ENCODE measurements at regions not wholly inside any gene's neighbourhood (a gene's known extent, or its start where the extent isn't known, plus 50 kb on each side); places are given as distances from the start of the nearest gene placed in this dataset.

GRCh38 chr9:14383773-14384172 lies 69.8 kb upstream of the NFIB start:
- no peak for TF ChIP-seq CTCF (IDR thresholded peaks at IDR 0.05)
- no peak for TF ChIP-seq POLR2A (IDR thresholded peaks at IDR 0.05)
- TF ChIP-seq POLR2AphosphoS5 (IDR thresholded peaks at IDR 0.05) = no peak
